GM13976 (cell line): ENCODE measurements at regions not wholly inside any gene's neighbourhood (a gene's known extent, or its start where the extent isn't known, plus 50 kb on each side); places are given as distances from the start of the nearest gene placed in this dataset.

Experiments used
- DNase-seq: peaks from one replicate; pipeline ENCODE4 v3.0.0; 2012; ENCODE audit warnings: low spot score
- in situ Hi-C: fragments of 300-500 bp; cut with MboI; formaldehyde crosslinking; loops from one replicate; pipeline ENCODE4 v1.12.0; 2022; ENCODE audit warnings: low sequenced_read_pairs, mixed read lengths, inconsistent platforms; ENCODE audit not compliant: unreplicated experiment
- TF ChIP-seq, protein P1 (sequence below): IDR thresholded peaks from 2 replicates; pipeline ENCODE4 v1.5.1; 2012; ENCODE audit warnings: borderline replicate concordance, mild to moderate bottlenecking; ENCODE audit not compliant: insufficient read depth; ENCODE audit errors: extremely low read depth, missing control alignments, control extremely low read depth

DNA sequence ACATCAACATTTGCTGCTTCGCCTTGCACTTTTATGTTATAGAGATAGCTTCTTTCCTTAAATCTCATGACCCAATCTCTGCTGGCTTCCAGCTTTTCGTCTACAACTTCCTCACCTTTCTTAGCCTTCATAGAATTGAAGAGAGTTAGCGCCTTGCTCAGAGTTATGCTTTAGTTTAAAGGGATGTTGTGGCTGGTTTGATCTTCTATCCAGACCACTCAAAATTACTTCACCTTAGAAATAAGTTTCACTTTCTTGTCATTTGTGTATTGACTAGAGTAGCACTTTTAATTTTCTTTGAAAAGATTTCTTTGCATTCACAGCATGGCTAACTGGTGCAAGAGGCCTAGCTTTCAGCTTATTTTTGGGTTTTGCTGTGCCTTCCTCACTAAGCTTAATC is 414.2 kb downstream of the ZNF608 start:
- no peak for DNase-seq
- in situ Hi-C loops: no loop called here
- TF ChIP-seq, protein P1, sequence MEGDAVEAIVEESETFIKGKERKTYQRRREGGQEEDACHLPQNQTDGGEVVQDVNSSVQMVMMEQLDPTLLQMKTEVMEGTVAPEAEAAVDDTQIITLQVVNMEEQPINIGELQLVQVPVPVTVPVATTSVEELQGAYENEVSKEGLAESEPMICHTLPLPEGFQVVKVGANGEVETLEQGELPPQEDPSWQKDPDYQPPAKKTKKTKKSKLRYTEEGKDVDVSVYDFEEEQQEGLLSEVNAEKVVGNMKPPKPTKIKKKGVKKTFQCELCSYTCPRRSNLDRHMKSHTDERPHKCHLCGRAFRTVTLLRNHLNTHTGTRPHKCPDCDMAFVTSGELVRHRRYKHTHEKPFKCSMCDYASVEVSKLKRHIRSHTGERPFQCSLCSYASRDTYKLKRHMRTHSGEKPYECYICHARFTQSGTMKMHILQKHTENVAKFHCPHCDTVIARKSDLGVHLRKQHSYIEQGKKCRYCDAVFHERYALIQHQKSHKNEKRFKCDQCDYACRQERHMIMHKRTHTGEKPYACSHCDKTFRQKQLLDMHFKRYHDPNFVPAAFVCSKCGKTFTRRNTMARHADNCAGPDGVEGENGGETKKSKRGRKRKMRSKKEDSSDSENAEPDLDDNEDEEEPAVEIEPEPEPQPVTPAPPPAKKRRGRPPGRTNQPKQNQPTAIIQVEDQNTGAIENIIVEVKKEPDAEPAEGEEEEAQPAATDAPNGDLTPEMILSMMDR: no peak

GRCh38 chr5:124330595-124331220 is 415.7 kb downstream of the ZNF608 start:
- no peak for DNase-seq
- in situ Hi-C loops: no loop called here

GRCh38 chr5:124328201-124328600 is 418.2 kb downstream of the ZNF608 start:
- in situ Hi-C loops: no loop called here
- TF ChIP-seq, protein P1: no peak
- DNase-seq: no peak

More at GRCh38 chr5:124330595-124331220, 415.7 kb downstream of the ZNF608 start:
- TF ChIP-seq, protein P1: no peak

DNA sequence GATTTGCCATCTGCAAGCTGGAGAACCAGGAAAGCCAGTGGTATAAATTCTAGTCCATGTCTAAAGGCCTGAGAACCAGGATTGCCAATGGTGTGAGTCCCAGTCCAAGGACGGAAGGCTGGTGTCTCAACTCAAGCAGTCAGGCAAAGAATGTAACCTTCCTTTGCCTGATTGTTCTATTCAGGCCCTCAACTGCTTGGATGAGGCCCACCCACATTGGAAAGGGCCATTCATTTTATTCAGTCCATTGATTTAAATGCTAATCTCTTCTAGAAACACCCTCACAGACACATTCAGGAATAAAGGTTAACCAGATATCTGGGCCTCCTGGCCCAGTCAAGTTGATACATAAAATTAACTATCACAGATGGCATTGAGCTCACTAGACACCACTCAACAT is 427.8 kb downstream of the ZNF608 start:
- no peak for DNase-seq
- TF ChIP-seq, protein P1: no peak
- in situ Hi-C loops: no loop called here

DNA sequence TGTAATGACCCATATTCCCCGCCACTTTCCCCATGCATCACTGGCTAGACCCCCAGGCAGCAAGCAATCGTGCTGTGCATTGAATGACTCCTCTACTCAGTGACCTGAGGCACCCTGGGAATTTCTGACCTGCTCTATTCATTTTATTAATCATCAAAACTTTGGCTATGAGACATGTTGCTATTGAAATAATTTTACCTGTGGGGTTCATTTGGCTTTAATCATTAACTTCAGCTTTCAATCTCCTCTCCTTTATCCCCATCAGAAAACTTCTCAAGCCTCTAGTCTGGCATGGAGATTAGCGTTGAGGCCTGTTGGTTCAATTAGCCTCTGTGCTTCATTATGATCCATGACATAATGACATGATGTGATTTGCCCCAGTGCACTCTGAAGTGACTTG is 429.0 kb downstream of the ZNF608 start:
- TF ChIP-seq, protein P1: no peak
- DNase-seq: no peak
- in situ Hi-C loops: no loop called here

DNA sequence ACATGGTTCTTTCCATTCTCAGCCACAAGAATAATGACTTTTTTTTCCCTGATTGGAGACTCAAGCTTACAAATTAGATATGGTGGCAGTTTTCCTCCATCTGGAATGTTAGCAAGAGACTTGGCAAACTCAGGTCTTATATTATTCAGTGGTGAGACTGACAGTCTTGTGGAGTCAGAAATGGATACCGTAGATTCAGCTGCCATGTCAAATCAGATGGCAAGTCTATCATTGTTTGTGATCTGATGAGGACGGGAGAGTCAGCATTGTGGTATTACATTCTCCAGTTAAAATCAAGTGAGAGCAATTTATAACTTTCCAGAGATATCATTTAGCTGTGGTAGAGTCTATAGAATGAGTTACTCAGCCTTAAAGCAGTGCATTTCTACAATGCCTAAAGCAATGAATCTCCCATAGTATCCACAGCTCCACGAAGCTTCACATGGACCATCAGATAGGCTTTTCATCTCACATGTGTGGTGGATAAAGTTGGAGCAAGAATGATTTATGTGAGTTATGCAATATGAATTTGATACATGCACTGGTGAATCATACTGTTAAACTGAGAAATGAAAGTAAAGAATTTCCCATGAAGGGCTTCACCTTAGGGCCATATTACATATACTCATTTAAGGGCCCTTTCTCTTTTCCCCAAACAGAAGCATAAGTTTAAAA is 430.6 kb downstream of the ZNF608 start:
- TF ChIP-seq, protein P1: no peak
- in situ Hi-C loops: no loop called here

More for the DNA sequence above, 430.6 kb downstream of the ZNF608 start:
- no peak for DNase-seq
